GM21717 (cell line): ENCODE measurements at regions not wholly inside any gene's neighbourhood (a gene's known extent, or its start where the extent isn't known, plus 50 kb on each side); places are given as distances from the start of the nearest gene placed in this dataset.
"Not testable (repeated sequence)": the region's sequence is repeated elsewhere in the genome, so short reads cannot be mapped to it uniquely, and the experiment has no call there.

Experiments
- ATAC-seq: cut with Tn5 transposase; IDR thresholded peaks from one replicate; pipeline ENCODE4 v1.9.1; 2021; ENCODE audit warnings: mild to moderate bottlenecking, moderate library complexity; ENCODE audit not compliant: unreplicated experiment

DNA sequence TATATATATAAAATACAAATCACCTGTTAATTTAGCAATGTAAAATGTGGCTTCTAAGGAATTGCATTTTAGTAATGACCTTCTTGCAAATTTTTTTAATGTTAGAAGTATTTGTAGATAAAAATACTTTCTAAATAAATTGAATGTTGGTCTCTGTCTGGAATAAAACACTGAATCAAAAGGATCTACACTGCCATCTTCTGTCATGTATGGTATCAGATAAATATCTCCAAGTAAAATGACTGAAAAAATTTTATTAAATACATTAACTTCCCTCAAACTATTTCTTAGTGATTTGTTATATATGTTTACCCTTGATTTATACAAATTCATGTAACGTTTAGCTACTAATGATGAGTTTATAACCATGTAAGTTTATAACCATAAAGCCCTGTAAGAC, 2029.3 kb downstream of the MRPL39 start:
- ATAC-seq = no peak

DNA sequence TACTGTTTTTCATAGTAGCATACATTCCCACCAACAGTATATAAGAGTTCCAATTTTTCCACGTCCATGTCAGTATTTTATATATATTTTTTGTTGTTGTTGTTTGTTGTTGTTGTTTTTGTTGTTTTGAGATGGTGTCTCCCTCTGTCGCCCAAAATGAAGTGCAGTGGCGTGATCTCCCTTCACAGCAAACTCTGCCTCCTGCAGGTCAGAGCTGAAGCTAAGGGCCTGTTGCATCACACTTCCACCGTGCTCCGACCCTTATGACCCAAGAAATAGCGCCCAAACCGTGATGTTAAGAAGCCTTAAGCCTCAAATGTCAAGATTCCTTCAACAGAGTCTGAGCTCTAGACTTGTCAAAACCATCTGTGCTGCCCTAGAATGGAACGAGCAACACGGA, 2032.3 kb downstream of the MRPL39 start:
- no peak for ATAC-seq

DNA sequence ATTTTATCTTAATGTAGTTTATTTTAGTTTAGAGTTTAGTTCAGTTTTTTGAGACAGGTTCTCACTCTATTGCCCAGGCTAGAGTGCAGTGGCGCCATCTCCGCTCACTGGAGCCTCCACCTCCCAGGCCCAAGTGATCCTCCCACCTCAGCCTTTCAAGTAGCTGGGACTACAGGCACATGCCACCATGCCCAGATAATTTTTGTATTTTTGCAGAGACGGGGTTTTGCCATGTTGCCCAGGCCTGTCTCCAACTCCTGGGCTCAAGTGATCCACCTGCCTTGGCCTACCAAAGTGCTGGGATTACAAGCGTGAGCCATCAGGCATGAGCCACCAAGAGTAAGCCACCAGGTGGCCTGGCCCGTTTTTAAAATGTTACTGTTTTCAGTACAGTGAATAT, 2058.4 kb downstream of the MRPL39 start:
- ATAC-seq = not testable (repeated sequence)

DNA sequence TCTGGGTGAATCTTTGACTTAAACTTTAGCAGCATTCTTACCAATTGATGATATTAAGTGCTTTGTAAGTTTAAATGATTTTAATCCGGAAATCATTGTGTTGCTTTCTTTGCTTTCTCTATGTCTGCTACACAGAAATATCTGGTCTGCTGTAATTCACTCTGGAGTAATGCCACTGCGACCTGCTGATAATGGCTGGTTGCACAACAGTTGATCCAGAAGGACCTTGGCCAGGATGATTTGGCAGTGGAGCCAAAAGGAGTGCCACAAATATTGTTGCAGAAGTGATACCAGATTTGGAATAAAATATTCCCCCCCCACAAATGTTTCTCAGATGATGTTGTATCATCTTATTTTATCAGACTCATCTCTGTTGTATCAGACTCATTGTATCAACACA, 2063.9 kb downstream of the MRPL39 start:
- no peak for ATAC-seq

DNA sequence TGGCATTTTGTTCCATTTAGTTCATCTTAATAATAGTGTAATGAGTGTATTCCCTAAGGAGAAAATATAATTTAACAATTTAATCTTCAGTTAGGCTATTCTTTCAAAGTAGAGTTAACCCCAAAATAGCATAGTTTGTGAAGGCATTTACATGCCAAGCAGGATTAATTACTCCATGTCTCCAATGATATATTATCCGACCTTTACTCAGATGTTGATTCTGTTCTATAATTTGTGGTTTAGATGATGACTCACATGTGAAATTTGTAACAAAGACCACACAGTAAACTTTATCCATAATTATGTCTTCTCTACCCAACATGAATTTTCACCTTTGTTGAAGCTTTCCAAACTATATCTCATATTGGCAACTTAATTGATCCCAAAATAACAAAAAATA, 2065.2 kb downstream of the MRPL39 start:
- no peak for ATAC-seq

DNA sequence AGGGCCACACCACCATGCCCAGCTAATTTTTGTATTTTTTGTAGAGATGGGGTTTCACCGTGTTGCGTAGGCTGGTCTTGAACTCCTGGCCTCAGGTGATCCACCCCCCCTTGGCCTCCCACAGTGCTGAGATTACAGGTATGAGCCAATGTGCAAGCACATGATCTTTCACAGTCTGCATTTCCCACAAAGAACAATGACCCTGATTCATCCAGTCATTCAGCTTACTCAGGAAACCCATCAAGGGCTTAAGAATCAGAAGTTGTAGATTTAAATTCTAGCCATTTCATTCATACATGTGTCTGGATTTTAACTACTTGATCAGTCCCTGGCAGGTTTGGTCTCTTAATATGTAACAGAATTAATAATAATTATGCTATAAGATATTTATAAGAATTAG, 2065.7 kb downstream of the MRPL39 start:
- ATAC-seq = no peak

DNA sequence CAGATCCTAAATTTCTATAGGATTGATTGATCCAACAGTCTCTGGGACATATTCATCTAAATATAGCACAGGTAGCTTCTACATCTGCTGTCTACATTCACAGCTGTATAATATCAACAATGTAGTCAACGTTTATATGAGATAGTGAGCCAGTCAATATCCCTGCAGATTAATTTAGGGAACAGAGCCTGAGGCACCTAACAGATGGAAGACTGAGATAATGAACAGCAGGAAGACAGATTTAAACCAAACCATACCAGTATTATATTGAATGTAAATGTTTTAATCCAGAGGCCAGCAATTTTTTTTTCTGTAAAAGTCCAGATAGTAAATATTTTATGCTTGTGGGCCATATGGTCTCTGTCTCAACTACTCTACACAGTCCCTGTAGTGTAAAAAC, 2072.4 kb downstream of the MRPL39 start:
- no peak for ATAC-seq

DNA sequence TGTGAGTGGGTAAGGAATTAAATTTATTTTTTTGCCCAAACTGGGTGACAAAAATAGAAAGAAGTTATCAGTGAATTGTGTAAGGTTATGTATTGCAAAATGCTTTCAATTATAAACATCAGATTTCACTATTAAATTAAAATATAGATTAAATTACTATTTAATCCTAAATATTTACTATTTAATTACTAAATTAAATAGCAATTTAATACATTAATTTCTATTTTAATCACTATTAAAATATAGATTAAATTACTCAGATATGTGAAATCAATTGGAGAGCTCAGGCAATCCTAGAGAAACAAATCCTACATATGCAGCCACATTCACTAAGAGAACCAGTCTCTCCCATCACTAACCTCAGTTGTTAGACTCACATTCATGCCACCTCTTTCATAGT, 2075.8 kb downstream of the MRPL39 start:
- no peak for ATAC-seq

DNA sequence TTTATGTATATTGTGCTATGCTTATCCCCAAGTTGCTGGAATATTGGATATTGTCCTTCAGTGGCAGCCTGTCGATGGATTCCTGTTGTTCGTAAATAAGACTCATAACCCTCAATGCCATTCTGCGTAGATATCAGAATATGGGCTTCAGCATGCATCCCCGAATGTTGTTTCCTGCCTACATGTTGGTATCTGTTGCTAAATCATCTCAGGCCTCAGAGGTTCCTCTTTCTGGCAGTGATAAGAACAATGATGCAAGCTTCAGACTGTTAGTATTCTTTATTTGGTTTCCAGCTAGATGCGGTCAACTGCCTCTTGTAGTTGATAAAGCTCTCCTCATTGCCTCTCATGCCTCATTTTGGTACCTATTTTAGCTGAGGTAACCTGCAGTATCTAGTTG, 2082.6 kb downstream of the MRPL39 start:
- ATAC-seq = no peak

DNA sequence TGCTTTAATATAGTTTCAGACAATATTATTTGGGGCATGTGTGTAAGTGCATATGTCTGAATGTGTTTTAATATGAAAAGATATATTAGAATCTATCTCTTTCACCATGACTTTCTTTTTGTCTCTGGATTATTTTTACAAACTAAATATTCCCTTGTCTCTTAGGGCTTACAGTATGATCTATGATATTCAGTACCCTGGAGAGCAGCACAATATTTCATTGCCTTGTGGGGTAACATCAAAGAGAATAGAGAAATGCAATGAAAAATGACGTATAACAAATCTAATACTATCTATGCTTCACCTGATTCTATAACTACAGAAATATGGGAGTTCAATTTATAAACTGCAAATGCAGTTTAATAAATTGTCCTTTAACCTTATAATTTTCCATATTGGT, 2084.5 kb downstream of the MRPL39 start:
- no peak for ATAC-seq

DNA sequence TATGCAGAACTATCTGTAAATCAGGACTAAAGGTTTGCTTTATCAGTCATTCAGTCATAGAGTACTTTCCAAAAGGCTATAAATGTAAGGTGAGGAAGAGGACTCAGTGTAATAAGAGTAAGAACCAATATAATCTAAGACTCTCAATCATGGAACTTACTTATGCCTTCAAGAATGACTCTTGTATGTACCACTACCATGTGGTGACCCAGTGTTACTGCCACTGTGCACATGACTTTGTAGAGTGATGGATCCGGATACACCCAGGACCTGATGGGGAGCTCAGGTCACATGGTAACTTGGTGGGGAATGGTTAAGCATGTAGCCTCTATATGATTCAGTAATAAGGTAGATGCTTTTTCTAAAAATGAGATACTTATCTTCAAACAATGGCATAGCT, 2099.8 kb downstream of the MRPL39 start:
- no peak for ATAC-seq

DNA sequence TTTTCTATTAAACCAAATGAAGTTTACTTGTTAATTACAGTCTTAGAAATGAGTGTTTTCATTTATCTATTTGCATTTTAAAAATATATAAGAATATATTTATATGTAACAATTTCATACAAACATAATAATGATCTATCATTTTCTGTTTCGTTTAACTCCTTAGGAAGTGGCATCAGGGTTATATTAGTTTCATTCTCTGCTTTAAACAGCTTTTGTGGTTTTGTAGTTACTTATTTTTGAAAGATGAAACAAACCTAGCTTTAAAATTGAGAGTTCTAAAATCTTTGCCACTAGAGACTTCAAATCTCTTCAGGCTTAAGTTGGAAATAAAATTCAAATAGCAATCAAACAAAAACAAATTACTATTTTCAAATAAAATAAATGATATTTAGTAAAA, 2110.6 kb downstream of the MRPL39 start:
- ATAC-seq = peak; percentile 85

DNA sequence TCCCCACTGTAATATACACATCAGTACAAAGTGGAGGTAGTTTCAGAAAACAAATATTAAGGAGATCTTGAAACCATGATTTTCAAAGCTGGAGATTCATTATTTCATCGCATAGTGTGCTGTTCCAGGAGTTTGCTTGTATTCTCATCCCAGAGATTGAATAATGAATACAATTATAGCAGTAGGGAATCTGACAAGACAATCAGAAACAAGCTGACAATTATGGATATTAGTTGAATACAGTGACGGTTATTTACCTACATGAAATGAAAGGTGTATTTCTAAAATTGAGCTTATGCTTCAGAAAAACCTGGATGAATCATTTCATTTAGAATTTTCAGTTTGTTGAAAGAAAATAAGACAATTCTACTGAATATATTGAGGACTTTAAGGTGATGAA, 2119.0 kb downstream of the MRPL39 start:
- no peak for ATAC-seq

DNA sequence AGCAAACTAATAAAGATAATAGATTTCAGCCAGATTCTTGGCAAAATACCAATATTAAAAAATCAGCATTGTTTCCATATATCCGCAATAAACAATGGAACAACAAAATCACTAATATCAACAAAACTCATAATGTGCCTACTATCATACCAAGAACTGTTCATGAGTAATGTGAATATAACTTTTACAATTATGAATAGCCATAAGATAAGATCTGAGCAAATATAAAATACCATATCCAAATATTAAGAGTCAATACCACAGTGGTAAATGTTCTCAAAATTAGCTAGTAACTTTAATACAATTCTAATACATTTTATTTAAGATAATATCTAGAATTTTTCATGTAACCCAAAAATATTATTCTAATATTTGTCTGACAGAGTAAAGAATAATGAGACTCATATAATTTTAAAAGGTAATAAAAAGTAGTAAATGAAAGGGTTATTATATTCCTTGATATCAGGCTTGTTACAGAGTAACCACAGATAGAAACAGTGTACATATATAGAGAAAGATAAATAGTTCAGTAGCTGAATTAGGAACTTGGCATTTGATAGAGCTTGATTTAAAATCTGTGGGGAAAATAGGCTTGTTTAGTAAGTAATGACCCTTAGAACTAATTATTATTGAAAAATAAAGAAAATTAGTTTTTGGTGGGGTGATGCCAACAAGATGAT, 2126.6 kb downstream of the MRPL39 start:
- no peak for ATAC-seq

DNA sequence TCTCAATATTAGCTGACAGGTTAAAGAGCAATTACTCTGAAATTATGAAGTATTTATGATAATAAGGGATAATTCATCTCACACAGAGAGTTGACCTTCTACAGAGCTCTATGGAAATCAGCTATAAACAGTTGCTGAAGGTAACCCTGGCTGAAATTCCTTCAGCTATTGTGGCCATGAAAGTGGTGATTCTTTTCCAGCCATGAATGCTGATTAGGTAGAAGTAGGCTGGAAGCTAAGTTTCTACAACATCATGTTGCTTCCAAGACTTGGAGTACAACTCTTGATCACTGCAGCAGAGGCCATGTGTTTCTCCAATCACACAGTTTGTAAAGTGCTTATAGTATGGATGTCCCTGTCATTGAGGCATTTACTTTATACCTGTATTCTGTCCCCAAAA, 2128.9 kb downstream of the MRPL39 start:
- no peak for ATAC-seq

DNA sequence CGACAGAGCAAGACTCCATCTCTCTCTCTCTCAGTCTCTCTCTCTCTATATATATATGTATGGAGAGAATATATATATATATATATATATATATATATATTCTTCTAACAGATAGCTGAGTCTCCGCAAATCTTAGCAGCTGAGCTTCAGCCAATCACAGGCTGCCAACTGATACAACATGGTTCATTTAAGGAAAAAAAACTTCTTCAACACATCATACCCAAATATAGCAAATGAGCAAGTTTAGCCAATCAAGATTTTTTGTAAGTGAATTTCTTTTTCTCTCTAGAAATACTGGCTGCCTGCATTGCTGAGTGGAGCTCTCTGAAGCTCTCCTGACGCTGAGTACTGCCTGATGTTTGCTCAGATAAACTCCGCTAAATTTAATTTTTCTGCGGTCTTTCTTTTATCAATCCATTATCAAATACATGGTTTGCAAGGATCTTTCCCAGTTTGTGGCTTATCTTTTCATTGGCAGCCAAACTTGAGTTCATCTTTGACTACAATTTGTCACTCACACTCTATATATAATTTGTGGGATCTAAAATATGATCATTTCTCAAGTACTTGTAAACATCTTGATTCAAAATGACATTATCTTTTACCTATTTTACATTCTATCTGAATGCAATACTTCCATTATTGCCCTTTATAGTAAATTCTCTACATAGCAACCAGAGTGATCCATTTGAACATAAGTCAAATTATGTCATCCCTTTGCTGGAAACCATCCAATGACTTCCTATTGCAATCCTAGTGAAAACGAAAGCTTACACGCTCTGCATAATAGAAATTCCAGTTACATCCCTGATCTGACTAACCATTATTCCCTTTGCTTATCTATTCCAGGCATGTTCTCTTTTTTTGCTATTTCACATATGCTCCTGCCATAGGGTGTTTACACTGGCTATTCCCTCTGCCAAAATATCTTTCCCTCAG, 2131.7 kb downstream of the MRPL39 start:
- no peak for ATAC-seq

DNA sequence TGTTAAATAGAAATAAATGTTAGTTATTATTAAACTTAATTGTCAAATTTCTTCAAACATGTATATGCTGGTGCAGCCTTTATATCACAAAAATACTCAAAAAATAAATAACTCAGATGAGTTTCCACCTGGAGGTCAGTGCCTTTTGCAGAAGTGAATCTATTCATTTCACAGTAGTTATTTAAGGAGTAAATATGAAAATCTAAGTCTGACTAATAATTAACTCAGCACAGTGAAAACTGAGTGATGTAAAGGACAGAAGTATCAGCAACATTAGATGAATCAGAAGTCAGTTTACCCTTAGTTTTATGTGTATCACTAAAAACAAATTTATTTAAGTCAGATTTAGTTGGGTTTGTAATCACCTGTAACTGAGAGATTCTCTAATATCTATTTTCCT, 2135.4 kb downstream of the MRPL39 start:
- peak; percentile 67 for ATAC-seq

DNA sequence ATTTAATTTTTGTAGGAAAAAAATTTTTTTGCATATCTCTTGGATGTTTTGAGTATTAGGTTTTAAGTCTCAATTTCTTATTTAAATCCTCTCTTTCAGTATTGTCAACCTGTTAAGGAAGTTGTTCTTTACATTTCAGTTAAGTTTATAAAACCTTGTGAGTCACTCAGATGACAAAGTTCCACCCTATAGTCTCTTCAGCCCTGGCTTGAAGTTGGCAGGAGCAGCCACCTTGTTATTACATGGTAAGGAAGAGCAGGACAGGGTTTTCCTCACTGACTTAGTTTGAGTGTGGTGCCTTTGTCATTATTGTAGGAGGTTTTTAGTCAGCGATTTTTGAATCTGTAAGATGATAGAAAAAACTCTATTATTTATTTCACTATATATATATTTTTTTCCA, 2143.9 kb downstream of the MRPL39 start:
- ATAC-seq = no peak

DNA sequence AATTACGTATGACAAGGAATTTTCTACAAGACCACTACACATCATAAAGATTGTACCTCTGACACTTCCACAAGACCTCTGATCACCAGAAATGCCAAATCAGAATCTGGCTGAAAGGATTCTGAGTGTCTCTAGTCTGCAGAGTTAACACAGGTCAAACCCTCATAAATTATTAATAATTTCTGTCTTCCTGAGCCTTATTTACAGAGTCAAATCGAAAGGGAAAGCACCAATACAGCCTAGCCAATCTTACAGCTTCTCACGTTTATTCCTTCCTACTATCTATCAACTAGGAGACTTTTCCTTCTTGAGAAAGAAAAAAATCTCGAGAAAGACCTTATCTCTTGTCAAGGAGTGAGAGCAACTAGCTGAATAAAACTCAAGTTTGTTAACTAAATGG, 2151.6 kb downstream of the MRPL39 start:
- peak; percentile 72 for ATAC-seq

DNA sequence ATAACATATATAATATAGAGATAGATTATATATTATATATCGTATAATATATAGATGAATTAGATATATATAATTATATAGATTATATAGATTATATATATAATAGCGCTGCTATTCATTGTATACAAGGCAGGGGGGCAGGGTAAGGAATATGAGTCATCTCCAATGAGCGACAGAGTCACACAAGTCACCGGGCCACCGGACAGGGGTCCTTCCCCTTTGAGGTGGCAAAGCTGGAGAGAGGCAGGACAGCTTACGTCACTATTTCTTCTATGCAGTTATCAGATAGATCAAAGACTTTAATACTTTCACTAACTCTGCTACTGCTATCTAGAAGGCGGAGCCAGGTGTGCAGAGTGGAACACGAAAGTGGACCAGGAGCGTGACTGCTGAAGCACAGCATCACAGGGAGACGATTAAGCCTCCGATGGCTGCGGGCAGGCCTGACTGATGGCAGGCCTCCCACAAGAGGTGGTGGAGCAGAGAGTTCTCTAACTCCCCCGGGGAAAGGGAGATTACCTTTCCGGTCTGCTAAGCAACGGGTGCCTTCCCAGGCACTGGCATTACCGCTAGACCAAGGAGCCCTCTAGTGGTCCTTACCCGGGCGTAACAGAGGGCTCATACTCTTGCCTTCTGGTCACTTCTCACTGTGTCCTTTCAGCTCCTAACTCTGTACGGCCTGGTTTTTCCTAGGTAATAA, 2154.7 kb downstream of the MRPL39 start:
- peak; percentile 46 for ATAC-seq

DNA sequence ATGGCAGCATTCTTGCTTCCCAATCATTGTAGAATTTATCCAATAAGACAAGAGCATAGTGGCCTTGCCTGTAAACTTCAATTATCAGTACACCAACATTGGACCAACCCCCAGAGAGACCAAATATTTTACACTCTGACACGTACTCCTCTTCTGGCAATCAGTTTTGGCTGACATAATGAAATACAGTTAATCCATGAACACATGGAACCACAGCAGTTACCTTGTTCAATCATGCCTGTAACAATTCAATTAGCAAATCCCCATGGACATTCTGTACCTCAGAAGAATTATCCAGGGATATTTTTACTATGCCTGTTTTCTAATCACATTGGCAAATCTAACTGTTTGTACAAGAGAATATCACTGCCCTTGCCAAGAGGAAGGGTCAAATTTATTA, 2162.0 kb downstream of the MRPL39 start:
- ATAC-seq = no peak

DNA sequence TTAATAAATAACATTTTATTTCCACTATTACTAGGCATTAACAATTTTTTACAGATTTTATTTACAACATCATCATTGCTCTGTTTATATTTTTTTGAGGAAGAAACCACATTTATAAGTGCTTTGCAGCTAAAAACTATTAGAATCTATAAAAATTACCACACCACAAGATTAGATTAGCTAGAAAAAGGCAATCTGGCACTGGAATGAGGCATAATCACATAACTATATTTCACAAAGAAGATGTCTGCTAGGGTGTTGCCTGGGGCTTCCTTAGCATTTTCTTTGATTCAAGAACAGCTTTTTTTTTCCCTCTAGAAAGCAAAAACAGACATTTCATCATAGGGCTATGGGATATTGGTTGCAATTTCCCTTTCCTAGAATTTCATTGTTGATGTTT, 2169.2 kb downstream of the MRPL39 start:
- no peak for ATAC-seq
